H1 (cell line): ENCODE measurements at regions not wholly inside any gene's neighbourhood (a gene's known extent, or its start where the extent isn't known, plus 50 kb on each side); places are given as distances from the start of the nearest gene placed in this dataset.

Source experiments
- CTCF ChIA-PET: fragments of 300-600 bp; sonication (Branson Sonifier 250); formaldehyde crosslinking; loops from one replicate; lab custom pipeline; 2021; ENCODE audit not compliant: partially characterized antibody; lab: Charles Lee
- POLR2A ChIA-PET: fragments of 300-600 bp; sonication (Branson Sonifier 250); formaldehyde crosslinking; loops from one replicate; lab custom pipeline; 2021; ENCODE audit warnings: inconsistent platforms; ENCODE audit not compliant: partially characterized antibody; lab: Charles Lee
- DNase-seq, 2 experiments: peaks; one replicate each; pipeline versions ENCODE4 v3.0.0 to v3.0.0-alpha.2; 2010 to 2022; ENCODE audit warnings: low spot score in 2 of 2, low read depth in 1 of 2, mixed read lengths in 1 of 2
- FAIRE-seq: peaks from 2 replicates; lab custom pipeline; 2011; peaks lifted over from hg19 to GRCh38; lab: Jason Lieb, UNC
- H2AFZ ChIP-seq: 2 replicates; pipeline ENCODE4 v1.8.1; 2012; ENCODE audit warnings: low read length, inconsistent platforms
- H2AK5ac ChIP-seq: 2 replicates; pipeline ENCODE4 v1.6.1; 2013; ENCODE audit warnings: low read depth, low read length
- H2BK120ac ChIP-seq: replicated peaks from 2 replicates; pipeline ENCODE3; 2013; ENCODE audit warnings: low read depth, low read length, inconsistent platforms
- H2BK12ac ChIP-seq: 2 replicates; pipeline ENCODE4 v1.6.1; 2013; ENCODE audit warnings: low read depth, low read length
- H2BK15ac ChIP-seq: 2 replicates; pipeline ENCODE4 v1.6.1; 2013; ENCODE audit warnings: low read length
- H2BK20ac ChIP-seq: 2 replicates; pipeline ENCODE4 v1.6.1; 2013; ENCODE audit warnings: low read length
- H2BK5ac ChIP-seq: 2 replicates; pipeline ENCODE4 v1.6.1; 2013; ENCODE audit warnings: low read depth, low read length
- H3K14ac ChIP-seq: 2 replicates; pipeline ENCODE4 v1.6.1; 2013; ENCODE audit warnings: inconsistent platforms; ENCODE audit not compliant: insufficient read length
- H3K18ac ChIP-seq: 2 replicates; pipeline ENCODE4 v1.6.1; 2013; ENCODE audit warnings: low read length; ENCODE audit errors: extremely low read depth
- H3K23ac ChIP-seq: 2 replicates; pipeline ENCODE4 v1.6.1; 2013; ENCODE audit warnings: inconsistent platforms; ENCODE audit not compliant: insufficient read length
- H3K23me2 ChIP-seq: 2 replicates; pipeline ENCODE4 v1.6.1; 2013; ENCODE audit warnings: low read depth, low read length
- H3K27ac ChIP-seq: 2 replicates; pipeline ENCODE4 v1.6.1; 2011; ENCODE audit warnings: low read depth, low read length, inconsistent platforms
- H3K27me3 ChIP-seq, 4 experiments: replicated peaks in 1 of 4; 1 replicate in 1 of 4; 2 replicates in 3 of 4; pipeline versions ENCODE4 v1.6.1 to v1.8.1; 2011 to 2013; ENCODE audit warnings: low read length in 3 of 4, mild to moderate bottlenecking in 3 of 4, inconsistent platforms in 2 of 4, mixed read lengths in 2 of 4, moderate library complexity in 1 of 4; ENCODE audit not compliant: control insufficient read depth in 3 of 4, insufficient read depth in 3 of 4; ENCODE audit errors: extremely low read depth in 1 of 4
- H3K36me3 ChIP-seq, 4 experiments: 2 replicates each; pipeline versions ENCODE4 v1.6.1 to v1.8.1; 2011 to 2013; ENCODE audit warnings: mild to moderate bottlenecking in 4 of 4, low read length in 3 of 4, moderate library complexity in 2 of 4, control low read depth in 1 of 4, inconsistent platforms in 1 of 4; ENCODE audit not compliant: insufficient read depth in 4 of 4, control insufficient read depth in 2 of 4
- H3K4ac ChIP-seq: replicated peaks from 2 replicates; pipeline ENCODE3; 2013; ENCODE audit warnings: low read length, low read depth, mixed read lengths, inconsistent platforms; ENCODE audit not compliant: insufficient read length
- H3K4me1 ChIP-seq, 4 experiments: replicated peaks in 1 of 4; 1 replicate in 1 of 4; 2 replicates in 3 of 4; pipeline versions ENCODE4 v1.6.1 to v1.8.1; 2011 to 2013; ENCODE audit warnings: low read length in 3 of 4, inconsistent platforms in 2 of 4, mixed read lengths in 1 of 4; ENCODE audit not compliant: insufficient read depth in 4 of 4, control insufficient read depth in 3 of 4
- H3K4me2 ChIP-seq, 2 experiments: 2 replicates each; pipeline versions ENCODE4 v1.6.1 to v1.8.1; 2011 to 2013; ENCODE audit warnings: low read depth in 2 of 2, low read length in 2 of 2, control low read depth in 1 of 2, inconsistent platforms in 1 of 2, mild to moderate bottlenecking in 1 of 2; ENCODE audit not compliant: insufficient read depth in 1 of 2
- H3K4me3 ChIP-seq, 4 experiments: fragments of 200-600, 300-600 bp in 1 of 4; sonication (generic), shearing (Covaris generic), sonication (Bioruptor Twin) in 1 of 4; 2 replicates each; pipeline versions ENCODE4 v1.5.1 to v1.8.1; 2011 to 2016; ENCODE audit warnings: low read length in 4 of 4, low read depth in 3 of 4, control low read depth in 2 of 4, inconsistent platforms in 2 of 4, mild to moderate bottlenecking in 2 of 4, mixed read lengths in 1 of 4, moderate library complexity in 1 of 4; ENCODE audit not compliant: insufficient read depth in 2 of 4; ENCODE audit errors: extremely low read depth in 1 of 4
- H3K56ac ChIP-seq: replicated peaks from 2 replicates; pipeline ENCODE3; 2013; ENCODE audit warnings: low read depth, mild to moderate bottlenecking, mixed read lengths, low read length, inconsistent platforms; ENCODE audit not compliant: insufficient read length
- H3K79me1 ChIP-seq: 2 replicates; pipeline ENCODE4 v1.6.1; 2013; ENCODE audit warnings: low read depth, low read length, control low read depth
- H3K79me2 ChIP-seq, 2 experiments: 2 replicates each; pipeline versions ENCODE4 v1.6.1 to v1.8.1; 2012 to 2013; ENCODE audit warnings: low read length in 2 of 2, mild to moderate bottlenecking in 2 of 2, inconsistent platforms in 1 of 2; ENCODE audit not compliant: insufficient read depth in 2 of 2, control insufficient read depth in 1 of 2
- H3K9ac ChIP-seq, 4 experiments: replicated peaks in 1 of 4; 1 replicate in 1 of 4; 2 replicates in 3 of 4; pipeline versions ENCODE4 v1.6.1 to v1.8.1; 2011 to 2013; ENCODE audit warnings: low read depth in 3 of 4, low read length in 3 of 4, control low read depth in 2 of 4, mild to moderate bottlenecking in 2 of 4, moderate library complexity in 2 of 4, inconsistent platforms in 1 of 4; ENCODE audit errors: extremely low read depth in 1 of 4
- H3K9me3 ChIP-seq, 2 experiments: 2 replicates each; pipeline versions ENCODE4 v1.6.1 to v1.8.1; 2012 to 2013; ENCODE audit warnings: mild to moderate bottlenecking in 2 of 2, moderate library complexity in 2 of 2, control low read depth in 1 of 2, inconsistent platforms in 1 of 2, low read depth in 1 of 2, low read length in 1 of 2, mixed read lengths in 1 of 2; ENCODE audit not compliant: insufficient read depth in 2 of 2
- H4K20me1 ChIP-seq, 2 experiments: replicated peaks in 1 of 2; 2 replicates each; pipeline versions ENCODE3 to v1.8.1; 2011 to 2013; ENCODE audit warnings: inconsistent platforms in 2 of 2, low read length in 2 of 2, mild to moderate bottlenecking in 1 of 2; ENCODE audit not compliant: insufficient read depth in 2 of 2, control insufficient read depth in 1 of 2
- H4K5ac ChIP-seq: 2 replicates; pipeline ENCODE4 v1.6.1; 2013; ENCODE audit warnings: low read length, low read depth, mixed read lengths, inconsistent platforms; ENCODE audit not compliant: insufficient read length
- H4K8ac ChIP-seq: 2 replicates; pipeline ENCODE4 v1.8.0; 2013; ENCODE audit warnings: mild to moderate bottlenecking, moderate library complexity, low read length, inconsistent platforms; ENCODE audit not compliant: insufficient read depth; ENCODE audit errors: extremely low read depth
- H4K91ac ChIP-seq: replicated peaks from 2 replicates; pipeline ENCODE3; 2013; ENCODE audit warnings: low read length, mixed read lengths, inconsistent platforms; ENCODE audit not compliant: insufficient read length
- BRCA1 ChIP-seq: IDR thresholded peaks from 2 replicates; pipeline ENCODE4 v1.6.1; 2012; ENCODE audit warnings: low read depth, low read length, improper control_type of control experiment
- CHD1 ChIP-seq: IDR thresholded peaks from 2 replicates; pipeline ENCODE4 v1.6.1; 2012; ENCODE audit warnings: low read depth, low read length, improper control_type of control experiment
- EP300 ChIP-seq, 2 experiments: IDR thresholded peaks; 1 replicate in 1 of 2; 2 replicates in 1 of 2; pipeline ENCODE4 v1.6.1; 2011 to 2012; ENCODE audit warnings: low read depth in 2 of 2, low read length in 2 of 2, mild to moderate bottlenecking in 2 of 2, borderline replicate concordance in 1 of 2, inconsistent platforms in 1 of 2, moderate library complexity in 1 of 2
- GABPA ChIP-seq: IDR thresholded peaks from 2 replicates; pipeline ENCODE4 v1.6.1; 2011; ENCODE audit warnings: mild to moderate bottlenecking, low read length, moderate library complexity, borderline replicate concordance; ENCODE audit not compliant: insufficient read depth
- GTF2F1 ChIP-seq: IDR thresholded peaks from 2 replicates; pipeline ENCODE4 v1.6.1; 2012; ENCODE audit warnings: low read depth, low read length, improper control_type of control experiment, borderline replicate concordance
- KDM1A ChIP-seq: fragments of 200-600, 300-600 bp; sonication (generic); IDR thresholded peaks from 2 replicates; pipeline ENCODE4 v1.7.1; 2016; ENCODE audit warnings: mild to moderate bottlenecking, low read length, borderline replicate concordance
- POLR2AphosphoS5 ChIP-seq: IDR thresholded peaks from 2 replicates; pipeline ENCODE4 v1.6.1; 2011; ENCODE audit warnings: low read depth, low read length
- SIN3A ChIP-seq, 2 experiments: IDR thresholded peaks in 1 of 2; conservative IDR thresholded peaks in 1 of 2; 2 replicates each; pipeline ENCODE4 v1.6.1; 2011 to 2012; ENCODE audit warnings: low read length in 2 of 2, improper control_type of control experiment in 1 of 2, low read depth in 1 of 2, mild to moderate bottlenecking in 1 of 2
- SIX5 ChIP-seq: IDR thresholded peaks from 2 replicates; pipeline ENCODE4 v1.6.1; 2011; ENCODE audit warnings: mild to moderate bottlenecking, low read depth, low read length
- TAF7 ChIP-seq: optimal IDR thresholded peaks from 2 replicates; pipeline ENCODE3; 2011; ENCODE audit warnings: low read depth, mild to moderate bottlenecking, inconsistent platforms, low read length, moderate library complexity, borderline replicate concordance
- TBP ChIP-seq: IDR thresholded peaks from 2 replicates; pipeline ENCODE4 v1.6.1; 2011; ENCODE audit warnings: low read depth, low read length, improper control_type of control experiment
- WGBS, 2 experiments: shearing (Covaris generic) in 1 of 2; methylation state at CpG; one replicate each; pipeline versions ENCODE4 v1.1.6 to v1.1.7; 2013 to 2015; ENCODE audit warnings: low lambda C conversion rate in 2 of 2, mixed read lengths in 2 of 2, inconsistent platforms in 1 of 2, low coverage in 1 of 2, missing lambda C conversion rate in 1 of 2; ENCODE audit not compliant: insufficient replicate concordance in 2 of 2, insufficient coverage in 1 of 2, insufficient read length in 1 of 2; ENCODE audit errors: extremely low coverage in 1 of 2, missing lambda C conversion rate in 1 of 2; 5-methylcytosine and 5-hydroxymethylcytosine counted together

- H3K23me2 ChIP-seq: no peaks in the 10 kb centered on the region
- FAIRE-seq: no peak
Observed at GRCh38 chr10:29389935-29390334, 101.1 kb downstream of the LYZL1 start.

More at GRCh38 chr10:29389935-29390334, 101.1 kb downstream of the LYZL1 start:
- no peak overlapping the region for H3K14ac ChIP-seq
- no peak overlapping the region for H2BK15ac ChIP-seq
- H2BK20ac ChIP-seq: no peak overlapping the region
- H3K4ac ChIP-seq: no peak overlapping the region
- H3K27me3 ChIP-seq: no peaks in the 10 kb centered on the region
- no peak overlapping the region for H3K56ac ChIP-seq
- no peak overlapping the region for H3K9ac ChIP-seq
- POLR2A ChIA-PET: no interaction called here
- H4K20me1 ChIP-seq: no peaks in the 10 kb centered on the region
- no peak overlapping the region for H4K91ac ChIP-seq
- H3K9me3 ChIP-seq: no peaks in the 10 kb centered on the region
- no peak overlapping the region for H2BK5ac ChIP-seq
- no peak overlapping the region for H2BK12ac ChIP-seq
- H3K4me2 ChIP-seq: no peak overlapping the region
- H3K27ac ChIP-seq: no peak overlapping the region
- CTCF ChIA-PET: interaction anchor here (0.6 to 5.8 kb wide), 4 partner anchors 13 to 656 kb away, joined by 3 to 52 read pairs (median 4); no protein-coding TSS in a partner anchor
- no peaks in the 10 kb centered on the region for H3K36me3 ChIP-seq
- no peak for DNase-seq
- no peak overlapping the region for H2BK120ac ChIP-seq
- no peak overlapping the region for H3K23ac ChIP-seq
- 84% methylated on average over 9 of the region's 9 CpGs; no CpG with 5 or more reads in 1 of the 2 experiments for WGBS, 2 experiments
- H3K4me1 ChIP-seq: 0 out of 7 replicates have a peak, but pooled peaks cover 0 to 3% (median 0%) of the 10 kb centered on the region in 4 experiments
- no peak overlapping the region for H4K8ac ChIP-seq
- no peaks in the 10 kb centered on the region for H3K79me2 ChIP-seq
- TF ChIP-seq POLR2AphosphoS5: no peak
- TF ChIP-seq KDM1A: no peak
- no peak for TF ChIP-seq TAF7
- no peak for TF ChIP-seq GABPA
- TF ChIP-seq SIX5: no peak
- TF ChIP-seq SIN3A (conservative IDR thresholded peaks at IDR 0.05 in 1 of 2, IDR thresholded peaks at IDR 0.05 in 1 of 2; ENCODE audit: low read depth in 1 of 2, low read length in 2 of 2): no peak
- TF ChIP-seq BRCA1: no peak
- no peak for TF ChIP-seq EP300 (IDR thresholded peaks at IDR 0.05; ENCODE audit: borderline replicate concordance in 1 of 2, low read depth in 2 of 2, low read length in 2 of 2)
- no peak for TF ChIP-seq TBP
- TF ChIP-seq GTF2F1: no peak
- TF ChIP-seq CHD1: no peak
- TF ChIP-seq, all 59 proteins: peak for 0
- no peak overlapping the region for H4K5ac ChIP-seq
- H3K18ac ChIP-seq: no peak overlapping the region
- no peak overlapping the region for H2AK5ac ChIP-seq
- no peaks in the 10 kb centered on the region for H3K79me1 ChIP-seq
- no peak overlapping the region for H2AFZ ChIP-seq
- H3K4me3 ChIP-seq: no peak overlapping the region
